TTC549 (cell line): ENCODE measurements at regions not wholly inside any gene's neighbourhood (a gene's known extent, or its start where the extent isn't known, plus 50 kb on each side); places are given as distances from the start of the nearest gene placed in this dataset.

Experiments
- FAIRE-seq: peaks from 2 replicates; lab custom pipeline; 2012; peaks lifted over from hg19 to GRCh38; lab: Jason Lieb, UNC

- FAIRE-seq: no peak
Observed at GRCh38 chr2:117071556-117072102, 742.9 kb upstream of the DDX18 start.

DNA sequence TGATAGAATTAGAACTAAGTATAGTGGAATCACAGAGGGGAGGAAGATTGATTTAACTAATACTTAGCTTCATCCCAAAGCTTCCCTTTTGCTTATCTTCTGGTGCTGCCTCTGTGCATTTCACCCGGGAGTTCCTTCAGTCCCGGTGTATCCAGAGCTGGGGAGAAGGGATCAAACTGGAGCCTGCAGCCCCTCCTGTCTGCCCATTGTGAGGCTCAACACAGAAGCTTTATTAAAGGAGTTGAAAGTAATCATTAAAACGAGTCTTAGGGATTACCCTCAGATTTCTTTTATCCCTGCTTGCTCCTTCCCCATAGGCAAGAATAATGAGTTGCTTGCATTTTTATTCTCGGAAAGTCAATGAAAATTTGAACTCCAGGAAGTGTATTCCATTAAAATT lies 739.7 kb upstream of the DDX18 start:
- no peak for FAIRE-seq

DNA sequence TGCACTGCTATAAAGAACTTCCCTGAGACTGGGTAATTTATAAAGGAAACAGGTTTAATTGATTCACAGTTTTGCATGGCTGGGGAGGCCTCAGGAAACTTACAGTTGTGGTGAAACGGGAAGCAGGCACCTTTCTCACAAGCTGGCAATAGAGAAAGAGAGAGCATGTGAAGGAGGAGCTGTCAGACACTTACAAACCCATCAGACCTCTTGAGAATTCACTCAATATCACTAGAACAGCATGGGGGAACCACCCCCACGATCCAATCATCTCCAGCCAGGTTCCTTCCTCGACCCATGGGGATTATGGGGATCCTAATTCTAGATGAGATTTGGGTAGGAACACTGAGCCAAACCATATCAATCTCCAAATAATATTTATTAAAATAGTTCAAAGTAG lies 729.2 kb upstream of the DDX18 start:
- FAIRE-seq: no peak

- FAIRE-seq: no peak
Observed at GRCh38 chr2:117085737-117086136, 728.8 kb upstream of the DDX18 start.

DNA sequence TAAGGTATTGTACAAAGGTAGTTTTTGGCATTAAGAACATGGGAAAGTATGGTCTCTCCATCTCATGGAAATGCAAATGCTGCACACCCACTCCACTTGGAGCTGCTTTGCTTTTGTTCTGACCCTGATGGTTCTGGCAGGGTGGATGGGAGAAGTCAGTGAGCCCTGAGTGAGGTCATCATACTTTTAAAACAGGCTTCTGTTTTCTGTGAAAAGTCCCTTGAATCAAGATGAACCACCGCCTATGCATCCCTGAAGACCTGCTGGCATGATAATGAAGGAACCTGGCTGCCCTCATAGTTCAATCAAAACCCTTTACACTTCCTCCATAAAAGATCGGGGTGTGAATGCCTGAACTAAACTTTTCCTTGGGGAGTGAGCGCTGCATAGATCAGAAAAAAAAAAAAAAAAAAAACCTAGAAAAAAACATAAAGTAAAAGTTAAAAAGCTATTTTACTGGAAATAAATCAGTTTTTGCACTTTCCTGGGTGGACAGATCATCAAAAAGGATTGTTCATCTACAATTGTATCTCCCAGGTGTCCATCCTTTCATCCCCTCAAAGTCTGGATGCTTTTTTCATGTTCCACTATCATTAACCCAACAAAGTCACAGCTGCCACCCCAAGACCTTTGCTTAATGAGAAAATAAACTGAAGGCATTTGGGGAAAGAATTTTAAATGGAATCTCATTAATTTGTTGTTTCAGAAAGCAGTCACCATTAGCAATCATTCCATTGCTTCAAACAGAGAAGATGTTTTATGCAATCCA lies 728.1 kb upstream of the DDX18 start:
- no peak for FAIRE-seq

- FAIRE-seq: no peak
Observed at GRCh38 chr2:117086943-117087250, 727.6 kb upstream of the DDX18 start.

- no peak for FAIRE-seq
Observed at GRCh38 chr2:117087535-117088291, 726.8 kb upstream of the DDX18 start.

DNA sequence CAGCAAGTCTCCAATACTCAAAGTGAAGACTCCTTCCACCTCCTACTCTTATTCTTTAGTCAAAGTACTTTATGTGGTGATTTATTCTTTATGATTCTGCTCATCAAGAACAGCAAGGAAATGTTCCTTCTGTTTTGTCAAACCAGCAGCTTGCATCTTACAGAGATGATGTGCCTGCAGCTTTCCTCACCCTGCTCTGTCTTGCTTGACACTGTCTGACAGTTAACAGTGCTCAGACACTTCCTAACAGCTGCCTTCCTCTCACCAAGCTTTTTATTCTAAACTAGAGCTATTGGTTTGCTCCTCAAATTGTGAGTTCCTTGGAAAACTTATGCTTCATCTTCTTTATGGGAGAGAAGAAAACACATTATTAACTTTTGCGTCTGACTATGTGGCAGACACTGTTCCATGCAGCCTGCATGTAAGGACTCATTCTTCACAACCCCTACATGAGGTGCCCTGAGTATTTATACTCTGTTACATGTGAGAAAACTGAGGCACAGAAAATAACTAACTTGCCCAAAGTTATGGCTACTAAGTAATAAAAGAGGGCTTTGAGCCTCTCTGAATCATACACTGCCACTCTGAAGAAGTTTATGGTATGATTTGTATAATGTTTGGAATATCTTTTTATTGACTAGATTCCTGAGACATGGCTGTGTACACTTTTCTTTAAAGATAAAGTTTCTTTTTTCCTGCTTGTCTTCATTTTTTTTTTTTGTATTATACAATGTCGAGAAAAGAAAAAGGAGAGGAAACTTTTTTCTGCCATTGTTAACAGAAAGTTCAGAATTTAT lies 723.3 kb upstream of the DDX18 start:
- FAIRE-seq: no peak

DNA sequence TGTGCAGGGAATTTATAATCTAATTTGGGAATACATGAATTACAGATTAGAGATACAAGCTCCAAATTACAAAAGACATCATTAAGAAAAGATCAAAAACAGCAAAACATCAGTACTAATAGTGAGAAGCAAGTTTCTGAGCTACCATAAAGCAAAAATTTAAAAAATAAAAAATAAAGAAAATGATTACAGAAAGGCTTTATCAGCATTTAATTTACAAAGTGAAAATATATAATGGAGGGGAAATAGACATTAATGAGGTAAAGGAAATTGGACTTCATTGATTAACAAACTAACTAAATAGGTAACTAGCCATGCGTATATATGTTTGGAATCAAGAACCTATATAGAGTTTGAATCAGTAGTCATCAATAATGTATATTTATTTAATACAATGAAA lies 712.9 kb upstream of the DDX18 start:
- FAIRE-seq: no peak

- no peak for FAIRE-seq
Observed at GRCh38 chr2:117108741-117109267, 705.7 kb upstream of the DDX18 start.

- FAIRE-seq: no peak
Observed at GRCh38 chr2:117118994-117119393, 695.5 kb upstream of the DDX18 start.

- FAIRE-seq: no peak
Observed at GRCh38 chr2:117123362-117123761, 691.1 kb upstream of the DDX18 start.

DNA sequence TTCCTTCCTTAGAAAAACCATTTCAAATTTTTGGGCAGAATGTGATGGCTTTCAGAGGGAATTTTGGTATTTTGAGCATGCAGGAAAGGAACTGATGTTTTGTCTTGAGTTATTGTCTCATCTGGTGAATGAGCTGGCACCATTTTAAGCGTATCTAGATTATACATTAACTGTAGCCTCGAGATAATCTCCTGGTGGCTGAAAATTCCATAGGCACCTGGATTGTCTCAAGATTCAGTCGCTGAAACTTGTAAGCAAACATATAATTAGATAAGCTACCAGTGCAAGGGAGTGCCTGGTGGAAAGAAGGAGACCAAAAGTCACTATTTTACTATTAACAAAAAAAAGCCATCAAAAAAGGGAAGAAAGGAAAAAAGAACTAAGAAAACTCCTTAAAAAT lies 687.8 kb upstream of the DDX18 start:
- no peak for FAIRE-seq

DNA sequence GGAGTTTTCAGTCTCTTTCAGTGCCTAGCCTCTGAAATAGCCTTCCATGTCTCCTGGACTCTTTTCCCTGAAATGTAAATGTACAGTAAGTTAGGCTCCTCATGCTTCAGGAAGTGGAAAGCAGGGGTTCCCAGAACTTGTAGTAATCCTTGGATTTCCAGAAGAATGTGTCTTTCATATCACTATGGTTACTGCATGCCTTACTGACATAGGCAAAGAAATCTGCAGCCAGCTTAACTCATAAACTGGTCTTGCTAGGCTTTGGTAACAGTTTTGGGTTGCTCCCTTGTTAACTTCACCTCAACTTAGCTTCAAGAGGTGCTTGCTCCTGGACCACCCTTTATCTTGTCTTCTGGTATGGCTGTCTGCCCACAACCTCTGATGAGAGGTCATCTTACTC lies 686.8 kb upstream of the DDX18 start:
- no peak for FAIRE-seq

GRCh38 chr2:117128461-117128860 lies 686.0 kb upstream of the DDX18 start:
- FAIRE-seq: no peak

DNA sequence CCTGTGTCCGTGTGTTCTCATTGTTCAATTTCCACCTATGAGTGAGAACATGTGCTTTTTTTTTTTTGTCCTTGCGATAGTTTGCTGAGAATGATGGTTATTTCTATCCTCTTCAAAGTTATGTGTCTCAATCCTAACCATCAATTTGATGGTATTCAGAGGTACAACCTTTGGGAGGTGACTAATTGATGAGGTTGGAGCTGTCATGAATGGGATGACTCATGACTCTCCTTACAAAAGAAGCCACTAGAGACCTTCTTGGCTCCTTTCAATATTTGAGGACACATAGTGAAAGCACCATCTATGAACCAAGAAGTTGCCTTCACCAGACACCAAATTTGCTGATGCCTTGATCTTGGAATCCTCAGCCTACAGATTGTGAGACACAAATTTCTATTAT lies 677.1 kb upstream of the DDX18 start:
- FAIRE-seq: no peak

GRCh38 chr2:117169036-117169765 lies 645.3 kb upstream of the DDX18 start:
- no peak for FAIRE-seq

GRCh38 chr2:117170897-117171296 lies 643.6 kb upstream of the DDX18 start:
- no peak for FAIRE-seq

- no peak for FAIRE-seq
Observed at GRCh38 chr2:117179405-117179804, 635.1 kb upstream of the DDX18 start.

GRCh38 chr2:117190856-117191559 lies 623.5 kb upstream of the DDX18 start:
- no peak for FAIRE-seq

DNA sequence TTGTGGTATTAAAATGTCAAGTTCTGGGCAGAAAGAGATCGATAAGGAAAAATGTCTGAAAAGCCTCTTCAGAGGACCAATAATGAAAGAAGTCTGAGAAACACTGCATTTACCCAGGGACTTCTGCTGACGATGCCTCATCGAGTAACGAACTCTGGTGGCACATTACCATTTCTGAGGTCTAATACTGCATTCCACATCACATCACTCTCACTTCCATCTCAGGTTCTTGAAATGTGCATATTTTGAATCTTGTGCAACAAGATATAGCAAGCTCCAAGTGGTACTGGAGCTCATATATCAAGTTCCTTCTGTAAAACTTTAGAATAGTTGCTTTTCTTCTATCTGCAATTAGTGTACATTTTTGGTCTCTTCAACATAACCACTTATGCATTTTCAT lies 619.1 kb upstream of the DDX18 start:
- no peak for FAIRE-seq
